ENCODE measurements at regions not wholly inside any gene's neighbourhood (a gene's known extent, or its start where the extent isn't known, plus 50 kb on each side); places are given as distances from the start of the nearest gene placed in this dataset.

DNA sequence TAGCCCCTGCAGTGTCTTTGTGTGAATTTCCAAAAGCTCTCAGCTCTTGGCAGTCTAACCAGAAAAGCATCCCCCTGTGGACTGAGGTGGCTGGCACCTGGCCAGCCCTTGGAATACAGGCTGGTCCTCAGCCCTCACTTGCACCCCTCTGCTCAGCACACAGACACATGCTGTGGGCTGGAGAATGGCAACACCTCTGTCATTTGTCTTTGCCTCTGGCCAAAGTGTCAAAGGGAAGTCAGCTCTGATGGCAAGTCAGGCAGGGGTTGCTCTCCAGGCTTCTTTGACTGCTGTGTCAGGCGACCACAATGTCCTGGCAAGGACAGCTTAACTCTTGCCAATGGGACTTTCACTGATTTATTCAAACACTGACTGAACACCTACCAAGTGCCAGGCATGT lies 724.8 kb downstream of the INHBA start:
- TF ChIP-seq ZNF114 (CRISPR knock-in tag; IDR thresholded peaks at IDR 0.05), result no peak
- TF ChIP-seq, protein P1, sequence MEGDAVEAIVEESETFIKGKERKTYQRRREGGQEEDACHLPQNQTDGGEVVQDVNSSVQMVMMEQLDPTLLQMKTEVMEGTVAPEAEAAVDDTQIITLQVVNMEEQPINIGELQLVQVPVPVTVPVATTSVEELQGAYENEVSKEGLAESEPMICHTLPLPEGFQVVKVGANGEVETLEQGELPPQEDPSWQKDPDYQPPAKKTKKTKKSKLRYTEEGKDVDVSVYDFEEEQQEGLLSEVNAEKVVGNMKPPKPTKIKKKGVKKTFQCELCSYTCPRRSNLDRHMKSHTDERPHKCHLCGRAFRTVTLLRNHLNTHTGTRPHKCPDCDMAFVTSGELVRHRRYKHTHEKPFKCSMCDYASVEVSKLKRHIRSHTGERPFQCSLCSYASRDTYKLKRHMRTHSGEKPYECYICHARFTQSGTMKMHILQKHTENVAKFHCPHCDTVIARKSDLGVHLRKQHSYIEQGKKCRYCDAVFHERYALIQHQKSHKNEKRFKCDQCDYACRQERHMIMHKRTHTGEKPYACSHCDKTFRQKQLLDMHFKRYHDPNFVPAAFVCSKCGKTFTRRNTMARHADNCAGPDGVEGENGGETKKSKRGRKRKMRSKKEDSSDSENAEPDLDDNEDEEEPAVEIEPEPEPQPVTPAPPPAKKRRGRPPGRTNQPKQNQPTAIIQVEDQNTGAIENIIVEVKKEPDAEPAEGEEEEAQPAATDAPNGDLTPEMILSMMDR (conservative IDR thresholded peaks at IDR 0.05; ENCODE audit: low read depth in 2 of 2), result no peak
- TF ChIP-seq EZH2 (IDR thresholded peaks at IDR 0.05; ENCODE audit: low read depth, unreplicated experiment), result no peak
- no peak for TF ChIP-seq POLR2AphosphoS5 (IDR thresholded peaks at IDR 0.05; ENCODE audit: low read depth)
- no peak for TF ChIP-seq EZH2phosphoT487 (IDR thresholded peaks at IDR 0.05; ENCODE audit: unreplicated experiment)
- TF ChIP-seq, protein P2, sequence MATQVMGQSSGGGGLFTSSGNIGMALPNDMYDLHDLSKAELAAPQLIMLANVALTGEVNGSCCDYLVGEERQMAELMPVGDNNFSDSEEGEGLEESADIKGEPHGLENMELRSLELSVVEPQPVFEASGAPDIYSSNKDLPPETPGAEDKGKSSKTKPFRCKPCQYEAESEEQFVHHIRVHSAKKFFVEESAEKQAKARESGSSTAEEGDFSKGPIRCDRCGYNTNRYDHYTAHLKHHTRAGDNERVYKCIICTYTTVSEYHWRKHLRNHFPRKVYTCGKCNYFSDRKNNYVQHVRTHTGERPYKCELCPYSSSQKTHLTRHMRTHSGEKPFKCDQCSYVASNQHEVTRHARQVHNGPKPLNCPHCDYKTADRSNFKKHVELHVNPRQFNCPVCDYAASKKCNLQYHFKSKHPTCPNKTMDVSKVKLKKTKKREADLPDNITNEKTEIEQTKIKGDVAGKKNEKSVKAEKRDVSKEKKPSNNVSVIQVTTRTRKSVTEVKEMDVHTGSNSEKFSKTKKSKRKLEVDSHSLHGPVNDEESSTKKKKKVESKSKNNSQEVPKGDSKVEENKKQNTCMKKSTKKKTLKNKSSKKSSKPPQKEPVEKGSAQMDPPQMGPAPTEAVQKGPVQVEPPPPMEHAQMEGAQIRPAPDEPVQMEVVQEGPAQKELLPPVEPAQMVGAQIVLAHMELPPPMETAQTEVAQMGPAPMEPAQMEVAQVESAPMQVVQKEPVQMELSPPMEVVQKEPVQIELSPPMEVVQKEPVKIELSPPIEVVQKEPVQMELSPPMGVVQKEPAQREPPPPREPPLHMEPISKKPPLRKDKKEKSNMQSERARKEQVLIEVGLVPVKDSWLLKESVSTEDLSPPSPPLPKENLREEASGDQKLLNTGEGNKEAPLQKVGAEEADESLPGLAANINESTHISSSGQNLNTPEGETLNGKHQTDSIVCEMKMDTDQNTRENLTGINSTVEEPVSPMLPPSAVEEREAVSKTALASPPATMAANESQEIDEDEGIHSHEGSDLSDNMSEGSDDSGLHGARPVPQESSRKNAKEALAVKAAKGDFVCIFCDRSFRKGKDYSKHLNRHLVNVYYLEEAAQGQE (IDR thresholded peaks at IDR 0.05; ENCODE audit: unreplicated experiment), result no peak

All from GM23338 (cell line).